Activated CD4-positive, alpha-beta T cell treated with anti-CD3 and anti-CD28 coated beads, Interleukin-2, amount 50 U/mL, for 1 hour (primary cell): ENCODE measurements at regions not wholly inside any gene's neighbourhood (a gene's known extent, or its start where the extent isn't known, plus 50 kb on each side); places are given as distances from the start of the nearest gene placed in this dataset.

ENCODE experiments used
- DNase-seq: peaks from one replicate; pipeline ENCODE4 v3.0.0-alpha.2; 2020

DNA sequence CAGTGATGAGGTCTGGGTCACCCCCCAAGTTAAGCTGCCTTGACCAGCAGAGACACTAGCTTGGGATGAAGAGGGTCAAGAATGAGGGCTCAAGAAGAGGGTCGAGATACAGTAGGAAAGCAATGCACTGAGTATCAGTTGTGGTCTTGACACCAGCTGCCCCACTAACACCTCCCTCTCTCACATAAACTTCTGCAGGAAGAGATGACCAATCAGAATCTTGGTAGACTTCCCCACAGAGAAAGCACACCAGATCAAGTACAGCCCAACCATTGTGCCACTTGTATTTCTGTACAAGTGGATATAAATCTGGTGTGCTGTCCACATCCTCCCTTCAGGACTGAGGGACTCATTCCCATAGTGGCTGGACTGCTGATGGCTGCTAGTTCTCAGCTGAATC, 101.2 kb upstream of the ELL2 start:
- DNase-seq, result no peak

DNA sequence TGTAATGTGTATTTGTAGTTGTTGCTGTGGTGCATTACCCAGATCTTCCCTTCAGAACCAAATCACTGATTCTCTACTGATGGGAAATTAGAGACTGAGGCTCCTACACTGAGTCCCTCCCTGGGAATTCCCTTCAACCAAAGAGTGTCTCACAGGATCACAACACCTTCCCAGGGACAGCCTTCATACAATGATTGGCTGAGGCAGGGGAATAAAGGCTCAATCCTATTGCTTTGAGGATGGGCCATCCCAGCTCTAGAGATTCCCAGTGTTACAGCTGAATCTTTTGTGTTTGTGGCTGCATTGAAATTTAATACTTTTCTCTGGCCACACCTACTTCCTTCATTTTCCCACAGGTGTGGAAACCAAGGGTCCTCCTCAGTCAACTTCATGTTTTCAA, 96.4 kb upstream of the ELL2 start:
- no peak for DNase-seq

DNA sequence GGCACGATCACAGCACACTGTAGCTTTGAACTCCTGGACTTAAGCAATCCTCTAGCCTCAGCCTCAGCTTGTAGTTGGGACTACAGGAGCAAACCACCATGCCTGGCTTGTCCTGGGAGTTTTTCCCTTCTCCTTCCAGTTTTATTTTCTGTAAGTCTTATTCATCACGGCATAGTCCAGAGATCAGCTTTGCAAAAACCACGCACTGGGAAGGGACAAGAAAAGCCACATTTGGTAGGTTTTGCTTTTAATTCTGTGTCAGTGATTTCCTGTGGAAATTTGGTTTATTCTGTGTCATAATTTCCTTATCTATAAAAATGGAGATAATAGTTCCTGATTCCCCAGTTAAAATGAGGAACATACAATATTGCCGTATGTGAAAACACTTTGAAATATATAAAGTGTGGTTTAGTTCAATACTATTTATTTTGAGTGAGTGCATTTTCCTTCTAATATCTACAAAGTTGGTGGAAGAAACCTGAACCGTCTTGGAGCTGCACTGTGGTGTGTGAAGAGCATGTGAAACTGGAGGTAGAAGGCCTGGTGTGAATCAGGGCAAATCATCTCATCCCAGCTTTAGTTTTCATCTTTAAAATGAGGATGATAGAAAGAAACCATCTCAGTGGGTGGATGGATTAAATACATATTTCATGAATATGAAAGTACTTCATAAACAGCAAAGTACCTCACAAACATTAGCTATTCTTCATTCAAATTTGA, 92.8 kb upstream of the ELL2 start:
- DNase-seq, result no peak

DNA sequence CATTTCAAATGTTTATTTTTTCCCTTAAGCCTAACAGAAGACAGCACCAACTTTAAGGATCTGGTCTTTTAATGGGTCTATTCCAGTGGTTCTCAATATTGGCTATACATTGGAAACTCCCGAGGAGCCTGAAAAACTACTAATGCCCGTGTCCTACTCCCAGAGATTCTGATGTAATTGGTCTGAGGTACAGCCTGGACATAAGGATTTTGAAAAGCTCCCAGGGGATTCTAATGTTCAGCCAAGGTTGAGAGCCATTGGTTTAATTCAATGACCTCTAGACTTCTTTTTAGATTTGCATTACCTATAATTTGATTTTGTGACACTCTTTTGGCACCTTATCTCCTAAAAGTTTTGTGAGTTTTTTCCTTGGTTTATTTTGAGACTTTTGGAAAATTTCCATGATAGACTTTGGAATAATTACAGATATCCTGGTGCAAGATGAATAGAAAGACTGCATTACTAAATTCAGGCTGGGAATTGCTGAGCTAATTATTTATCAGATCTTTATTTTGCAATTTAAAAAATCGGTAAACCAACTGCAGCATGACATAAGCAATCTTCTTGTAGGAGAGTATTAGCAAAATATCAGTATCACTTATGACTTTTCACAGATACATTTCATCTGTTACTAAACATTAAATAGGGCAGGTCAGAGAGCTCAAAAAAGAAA, 91.5 kb upstream of the ELL2 start:
- no peak for DNase-seq

DNA sequence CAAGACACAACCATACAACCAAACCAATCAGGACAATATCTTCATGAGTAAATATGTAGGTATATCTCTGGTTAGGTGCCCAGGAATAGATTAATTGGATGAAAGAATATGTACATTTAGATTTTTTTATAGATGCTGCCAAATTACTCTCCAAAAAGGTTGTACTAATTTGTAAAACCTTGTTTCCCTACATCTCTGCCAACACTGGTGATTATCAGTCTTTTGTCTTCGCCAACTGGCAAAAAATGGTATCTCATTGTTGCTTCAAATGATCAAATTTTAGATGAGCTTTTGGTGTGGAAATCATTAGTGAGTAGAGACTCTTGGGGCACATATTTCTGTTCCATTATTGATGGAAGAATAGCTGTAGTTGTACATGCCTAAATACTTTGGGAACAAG, 90.7 kb upstream of the ELL2 start:
- DNase-seq, result no peak

DNA sequence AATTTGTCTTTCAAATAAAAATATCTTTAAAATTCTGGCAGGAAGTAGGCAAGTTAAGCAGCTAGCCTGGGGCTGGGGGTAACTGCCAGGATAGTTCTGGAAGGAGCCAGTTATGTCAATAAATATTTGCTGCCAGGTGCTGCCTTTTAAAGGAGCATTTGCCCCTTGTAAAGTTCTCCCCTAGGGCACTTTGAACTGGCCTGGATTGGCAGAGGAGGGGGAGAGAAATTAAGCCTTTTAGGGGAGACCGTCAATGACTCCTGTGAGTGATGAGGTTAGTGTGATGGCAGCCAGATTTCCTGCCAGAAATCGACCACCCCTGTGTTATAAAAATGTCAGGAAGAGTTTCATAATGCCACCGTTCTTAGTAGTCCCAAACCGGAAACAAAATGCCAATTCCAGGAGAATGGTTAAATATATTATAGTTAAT, 89.8 kb upstream of the ELL2 start:
- no peak for DNase-seq

DNA sequence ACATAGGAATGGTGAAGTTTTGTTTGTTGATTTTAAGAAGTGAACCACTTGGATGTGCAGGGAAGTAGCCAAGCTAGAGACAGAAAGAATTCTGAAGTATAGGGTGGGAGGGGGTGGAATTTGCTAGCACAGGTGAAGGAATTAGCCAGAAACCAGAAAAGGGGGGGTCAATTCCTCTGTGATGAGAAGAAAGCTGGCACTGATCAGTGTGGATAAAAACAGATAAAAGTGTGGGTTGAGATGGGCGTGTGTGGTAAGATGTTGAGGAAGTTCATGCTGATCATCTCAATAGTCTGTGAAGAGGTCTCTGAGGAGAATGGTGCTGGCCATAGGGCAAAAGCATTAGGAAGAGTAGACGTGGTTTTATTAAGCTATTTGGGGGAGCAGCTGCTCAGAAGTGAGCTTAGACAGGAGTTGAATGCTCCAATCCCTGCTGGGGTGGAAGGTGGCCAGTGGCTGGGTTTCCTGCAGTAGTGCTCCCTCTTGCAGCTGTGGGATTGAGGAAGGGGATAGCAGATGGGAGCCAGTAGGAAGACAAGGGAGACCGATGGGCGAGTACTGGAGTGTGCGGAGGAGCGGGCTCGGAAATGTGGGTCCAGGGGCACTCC, 88.7 kb upstream of the ELL2 start:
- DNase-seq, result no peak

DNA sequence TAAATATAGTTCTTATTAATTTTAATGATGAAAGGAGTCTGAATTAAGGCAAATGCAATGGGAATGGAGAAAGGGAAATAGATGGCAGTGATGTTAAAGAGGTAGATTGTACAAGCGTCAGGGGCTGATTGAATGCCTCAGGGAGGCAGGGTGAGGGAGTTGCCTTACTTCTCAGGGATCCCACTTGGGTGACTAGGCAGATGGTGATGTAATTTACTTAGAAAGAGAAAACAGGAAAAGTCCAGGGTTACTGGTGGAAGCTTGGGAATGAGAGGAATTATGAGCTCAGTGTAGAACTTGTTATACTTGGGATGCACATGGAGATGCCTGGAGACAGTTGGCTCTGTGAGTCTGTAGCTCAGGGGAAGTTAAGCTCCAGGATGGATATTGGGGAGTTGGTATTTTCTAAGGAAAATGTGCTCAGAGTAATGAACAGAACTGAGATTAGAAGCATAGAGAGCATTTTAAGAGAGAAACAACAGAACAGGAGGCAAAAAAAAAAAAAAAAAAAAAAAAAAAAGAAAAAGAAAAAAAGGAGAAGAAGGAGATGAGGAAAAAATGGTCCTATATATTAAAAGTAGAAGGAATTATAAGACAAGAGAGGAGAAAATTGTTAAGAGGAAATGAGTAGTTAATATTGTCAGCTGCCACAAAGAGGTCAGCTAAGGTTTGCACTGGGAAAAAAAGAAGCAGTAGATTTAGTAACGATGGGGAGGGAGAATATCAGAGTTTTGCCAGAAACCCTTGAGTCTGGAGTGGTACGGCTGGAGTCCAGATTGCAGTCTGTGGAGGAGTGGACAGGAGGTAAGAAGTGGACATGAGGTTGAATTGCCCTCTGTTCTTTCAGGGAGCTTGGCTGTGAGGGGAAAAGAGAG, 88.0 kb upstream of the ELL2 start:
- no peak for DNase-seq

DNA sequence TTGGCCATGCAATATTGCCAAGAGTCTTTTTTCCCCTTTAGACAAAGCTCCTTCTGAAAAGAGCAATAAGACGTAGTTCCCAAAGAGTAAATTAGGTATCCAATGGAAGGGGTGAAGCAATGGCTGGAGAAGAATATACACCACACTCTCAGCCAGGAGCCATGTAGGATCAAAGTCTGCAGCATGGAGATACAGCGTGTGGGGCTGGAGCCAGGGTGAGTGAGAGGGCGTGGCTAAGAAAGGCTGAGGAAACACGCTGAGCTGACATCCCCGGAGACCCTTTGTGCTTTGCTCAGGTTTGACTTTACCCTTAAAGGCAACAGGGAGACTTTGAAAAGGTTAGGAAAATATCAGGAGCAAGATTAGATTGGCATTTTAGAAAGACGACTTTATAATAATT, 87.1 kb upstream of the ELL2 start:
- DNase-seq, result no peak

DNA sequence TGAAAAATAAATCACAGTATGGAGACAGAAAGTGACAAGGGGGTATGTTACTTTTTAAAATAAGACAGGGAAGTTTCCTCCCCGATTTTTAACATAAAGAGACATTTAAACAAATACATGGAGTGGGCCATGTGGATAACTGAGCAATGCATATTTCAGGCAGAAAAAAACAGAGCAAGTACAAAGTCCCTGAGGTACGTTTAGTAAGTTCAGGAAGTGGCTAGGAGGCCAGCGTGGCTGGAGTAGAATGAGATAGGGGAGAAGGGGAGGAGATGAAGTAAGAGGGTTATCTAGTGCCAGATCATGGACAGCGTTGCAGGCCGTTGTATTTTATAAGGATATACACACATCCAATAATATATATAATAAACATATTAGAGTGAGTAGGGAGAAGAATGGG, 84.2 kb upstream of the ELL2 start:
- DNase-seq, result no peak

DNA sequence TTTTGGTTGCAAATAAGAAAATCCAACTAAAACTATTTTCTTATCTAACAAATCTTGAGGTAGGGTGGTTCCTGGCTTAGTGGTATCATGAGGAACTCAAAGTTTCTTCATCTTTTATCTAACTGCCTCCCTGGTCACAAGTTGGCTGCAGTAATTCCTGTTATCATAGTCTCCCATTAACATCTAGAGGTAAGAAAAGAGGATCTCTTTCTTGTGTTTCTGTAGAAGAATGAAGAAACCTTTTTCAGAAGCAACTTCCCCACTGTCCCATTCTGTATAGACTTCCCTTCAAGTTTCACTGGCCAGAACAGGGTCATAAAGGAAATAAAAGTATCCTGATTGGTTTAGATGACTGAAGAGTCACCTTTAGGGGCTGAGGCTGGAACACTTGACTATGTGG, 81.8 kb upstream of the ELL2 start:
- DNase-seq, result no peak

DNA sequence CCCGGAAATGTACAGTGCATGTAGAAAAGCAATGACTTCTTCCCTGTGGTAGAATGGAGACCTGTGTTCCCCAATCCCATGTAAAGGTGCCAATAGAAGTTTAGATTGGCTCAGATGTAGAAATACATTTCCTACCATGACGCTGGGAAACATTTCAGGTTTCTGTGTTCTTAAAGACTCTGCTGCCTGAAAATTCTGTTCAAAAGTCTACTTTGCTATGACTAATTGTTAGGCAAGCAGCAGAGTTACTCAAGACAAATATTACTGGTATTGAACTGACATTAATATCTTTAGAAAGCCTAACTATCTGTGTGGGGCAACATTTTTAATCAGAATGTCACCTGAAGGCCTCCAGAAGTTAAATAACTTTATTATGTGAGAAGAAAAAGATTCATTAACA, 75.5 kb upstream of the ELL2 start:
- DNase-seq, result no peak

DNA sequence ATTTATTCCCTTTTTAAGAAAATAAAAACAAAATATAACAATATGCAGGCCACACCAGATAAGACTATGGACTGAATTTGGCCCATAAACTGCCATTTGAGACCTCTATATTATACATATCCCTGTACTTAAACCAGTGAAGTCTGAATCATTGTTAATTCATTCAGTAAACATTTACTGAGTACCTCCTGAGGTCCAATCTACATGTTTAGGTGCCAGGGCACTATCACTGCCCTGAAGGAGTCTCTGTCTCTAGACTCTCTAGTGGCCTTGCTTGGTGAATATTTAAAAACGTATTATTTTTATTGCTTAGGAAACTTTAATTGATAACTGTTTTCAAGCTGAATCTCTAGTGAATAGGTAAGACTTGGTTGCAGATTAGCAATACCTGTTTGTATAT, 74.7 kb upstream of the ELL2 start:
- DNase-seq, result no peak

DNA sequence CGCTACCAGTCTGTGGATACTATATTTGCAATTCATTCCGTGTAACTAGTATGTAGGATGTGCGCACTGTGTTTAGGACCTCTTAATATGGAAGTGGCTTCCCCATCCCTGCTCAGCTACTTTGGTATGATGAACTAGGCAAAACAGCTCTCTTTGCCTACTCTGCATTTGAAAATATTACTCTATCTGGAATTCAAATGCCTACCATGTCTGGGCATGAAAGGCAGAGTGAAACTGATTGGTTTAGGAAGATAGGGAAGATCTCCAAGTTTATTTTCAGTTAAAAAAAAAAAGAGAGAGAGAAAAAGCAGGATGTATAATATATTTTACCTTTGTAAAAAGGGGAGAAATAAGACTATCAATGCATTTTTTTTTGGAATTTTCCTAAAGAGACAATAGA, 74.1 kb upstream of the ELL2 start:
- no peak for DNase-seq

DNA sequence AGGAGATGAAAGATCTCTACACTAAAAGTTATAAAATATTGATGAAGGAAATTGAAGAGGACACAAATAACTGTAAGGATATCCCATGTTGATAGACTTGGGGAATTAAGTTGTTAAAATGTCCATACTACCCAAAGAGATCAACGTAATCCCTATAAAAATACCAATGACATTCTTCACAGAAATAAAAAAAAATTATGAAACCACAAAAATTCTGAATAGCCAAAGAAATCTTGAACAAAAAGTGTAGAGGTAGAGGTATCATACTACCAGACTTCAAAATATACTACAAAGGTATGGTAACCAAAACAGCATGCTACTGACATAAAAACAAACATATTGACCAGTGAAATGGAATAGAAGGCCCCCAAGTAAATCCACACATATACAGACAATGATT, 71.5 kb upstream of the ELL2 start:
- DNase-seq, result no peak

DNA sequence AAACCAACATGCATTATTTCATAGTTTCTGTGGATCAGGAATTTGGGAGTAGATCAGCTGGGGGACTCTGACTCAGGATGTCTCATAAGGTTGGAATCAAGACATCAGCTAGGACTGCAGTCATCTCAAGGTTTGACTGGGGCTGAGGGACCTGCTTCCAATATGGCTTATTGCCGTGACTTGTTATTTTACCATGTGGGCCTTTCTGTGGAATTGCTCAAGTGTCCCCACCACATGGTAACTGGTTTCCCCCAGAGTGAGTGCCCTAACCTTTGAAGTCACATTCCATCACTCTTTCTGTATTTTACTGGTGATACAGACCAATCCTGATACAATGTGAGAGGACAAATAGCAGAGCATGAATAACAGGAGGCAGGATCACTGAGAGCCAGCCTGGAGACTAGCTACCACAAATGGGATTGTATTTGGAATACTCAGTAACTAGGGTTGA, 70.2 kb upstream of the ELL2 start:
- no peak for DNase-seq

DNA sequence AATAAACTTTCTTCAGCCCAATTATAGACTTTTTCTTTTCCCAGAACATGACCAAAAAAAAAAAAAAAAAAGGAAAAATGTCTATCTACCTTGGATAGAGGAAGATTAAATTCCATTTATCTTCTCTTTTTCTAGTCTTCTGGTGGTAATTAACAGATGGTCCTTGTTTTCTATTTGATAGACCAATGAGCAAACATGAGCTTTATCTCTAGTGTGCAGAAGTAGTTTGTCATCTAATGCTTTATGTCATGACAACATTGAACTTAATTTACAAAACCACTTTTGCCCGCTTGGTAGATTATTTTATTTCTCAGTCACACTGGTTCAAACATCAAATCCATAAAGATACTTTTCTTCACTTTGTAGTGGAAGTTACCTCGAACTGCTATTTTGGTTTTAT, 69.5 kb upstream of the ELL2 start:
- DNase-seq, result no peak

DNA sequence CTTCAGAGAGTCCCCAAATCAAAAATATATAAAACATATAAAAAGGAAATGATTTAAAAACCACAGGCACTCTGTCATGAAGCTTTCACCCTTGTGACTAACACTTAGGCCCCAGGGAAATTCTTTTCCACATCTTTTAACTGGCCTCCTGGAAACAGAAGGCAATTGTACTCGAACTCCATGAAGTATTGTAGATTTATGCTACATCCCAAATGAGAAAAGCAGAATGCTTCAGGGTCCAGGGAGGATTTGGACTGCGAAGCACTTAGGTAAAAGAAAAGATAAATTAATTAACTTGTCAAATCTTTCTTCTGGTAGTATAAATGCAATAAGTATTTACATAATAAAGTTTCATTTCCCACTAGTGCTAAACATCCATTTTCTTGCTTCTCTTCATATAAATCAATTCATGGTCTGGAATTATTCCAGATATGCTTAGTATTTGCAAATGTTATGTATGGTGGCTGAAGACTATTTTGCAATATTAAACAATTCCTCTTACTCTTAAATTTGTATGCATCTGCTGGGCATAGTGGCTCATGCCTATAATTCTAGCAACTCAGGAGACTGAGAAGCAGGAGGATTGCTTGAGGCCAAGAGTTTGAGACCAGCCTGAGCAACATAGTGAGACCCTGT, 64.9 kb upstream of the ELL2 start:
- no peak for DNase-seq

DNA sequence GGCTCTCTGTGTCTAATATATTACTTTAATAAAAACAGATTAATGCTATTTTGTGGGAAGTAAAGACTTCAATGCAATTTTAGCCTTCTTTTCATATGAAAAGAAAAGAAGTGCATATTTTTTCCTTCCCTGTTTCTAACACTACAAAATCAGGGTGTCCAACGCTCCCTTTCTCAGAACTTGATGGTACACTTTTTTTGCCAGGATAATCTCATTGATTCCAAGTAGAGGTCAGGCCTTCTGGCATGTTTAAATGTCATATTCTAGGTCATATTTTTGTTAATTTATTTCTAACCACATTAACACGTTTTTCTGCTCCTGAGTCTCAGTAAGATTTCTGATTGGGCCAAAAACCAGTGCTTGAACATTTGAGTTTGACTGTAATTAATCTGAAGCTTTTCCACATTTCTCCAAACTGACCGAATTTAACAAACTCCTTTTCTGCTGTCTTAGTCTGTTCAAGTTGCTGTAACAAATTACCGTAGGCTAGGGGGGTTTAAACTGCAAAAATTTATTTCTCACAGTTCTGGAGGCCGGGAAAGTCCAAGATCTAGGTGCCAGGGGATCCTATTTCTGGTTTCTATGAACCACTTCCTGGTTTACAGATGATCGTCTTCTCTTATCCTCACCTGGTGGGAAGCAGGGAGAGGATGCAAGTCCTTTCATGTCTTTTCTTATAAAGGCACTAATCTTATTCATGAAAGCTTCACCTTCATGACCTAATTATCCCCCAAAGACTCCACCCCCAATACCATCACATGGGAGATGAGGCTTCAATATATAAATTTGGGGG, 63.2 kb upstream of the ELL2 start:
- DNase-seq, result no peak

DNA sequence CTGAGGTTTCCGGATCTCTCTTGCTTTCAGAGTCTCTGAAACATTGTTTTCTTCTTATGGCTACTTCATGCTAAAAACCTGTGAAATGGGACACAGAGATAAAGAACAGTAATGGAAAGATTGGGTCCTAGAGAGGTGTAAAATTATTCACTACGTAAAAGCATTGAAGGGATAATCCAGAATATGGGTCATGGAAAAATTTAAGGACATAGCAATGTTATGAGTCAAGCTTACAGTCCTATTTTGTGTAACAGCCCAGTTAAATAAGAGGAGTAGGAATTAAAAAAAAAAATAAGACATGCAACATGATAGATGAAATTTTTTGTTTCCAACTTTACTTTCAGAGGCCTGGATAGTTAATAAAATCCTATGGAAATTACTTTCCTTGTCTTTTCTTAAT, 61.9 kb upstream of the ELL2 start:
- DNase-seq, result no peak

DNA sequence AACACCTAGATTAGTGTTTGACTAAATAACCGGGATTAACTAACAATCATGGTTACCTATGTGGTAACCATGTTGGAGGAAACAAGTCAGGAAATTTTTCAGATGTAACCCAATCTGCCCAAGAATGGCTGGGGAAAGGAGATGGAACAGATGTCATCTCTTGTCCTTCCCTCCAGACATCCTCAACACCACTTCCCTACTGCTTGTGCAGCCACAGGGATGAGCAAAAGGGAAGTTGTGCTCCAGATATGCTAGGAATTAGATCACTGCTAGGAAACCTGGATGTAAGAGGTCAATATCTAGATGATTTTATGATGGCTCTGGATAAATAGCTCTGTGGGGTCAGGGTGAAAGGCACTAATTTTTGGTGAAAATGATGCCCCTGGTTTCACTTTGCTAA, 61.3 kb upstream of the ELL2 start:
- no peak for DNase-seq

DNA sequence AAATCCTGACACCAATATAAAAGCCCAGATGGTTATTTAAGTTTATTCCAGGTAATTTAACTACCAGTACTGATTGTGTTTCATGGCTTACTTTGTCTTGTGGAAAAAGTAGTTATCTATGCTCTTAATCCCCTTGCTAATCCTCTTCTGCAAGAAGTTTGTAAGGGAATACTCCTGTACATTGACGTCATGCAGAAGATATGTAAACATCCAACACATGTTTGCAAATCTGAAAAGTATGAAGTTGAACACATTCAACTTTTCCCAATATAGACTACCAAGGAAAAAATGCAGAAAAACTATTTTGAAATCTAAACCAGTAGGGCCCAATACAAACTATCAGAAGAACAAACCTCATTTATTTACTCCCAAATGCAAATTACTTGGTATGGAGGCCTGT, 56.3 kb upstream of the ELL2 start:
- no peak for DNase-seq
